ENCODE measurements at regions not wholly inside any gene's neighbourhood (a gene's known extent, or its start where the extent isn't known, plus 50 kb on each side); places are given as distances from the start of the nearest gene placed in this dataset.
A peak's percentile ranks its signal among the peaks of the same experiment; 100 is the strongest.
"Not testable (repeated sequence)": the region's sequence is repeated elsewhere in the genome, so short reads cannot be mapped to it uniquely, and the experiment has no call there.

GRCh38 chr7:67654642-67655041, 658.0 kb downstream of the TYW1 start:
- TF ChIP-seq CTCF (IDR thresholded peaks at IDR 0.05) = no peak
- no peaks in the 10 kb centered on the region for H3K36me3 ChIP-seq
- intact Hi-C loops (cut with DNase I) = no loop called here
- H3K9me3 ChIP-seq = no peaks in the 10 kb centered on the region
- no peak for DNase-seq
- H3K4me3 ChIP-seq = no peak overlapping the region
- no peaks in the 10 kb centered on the region for H3K27me3 ChIP-seq (ENCODE audit: low read depth)
- peak; percentile 59 to 75 for ATAC-seq
- peaks cover 22% of the 10 kb centered on the region for H3K4me1 ChIP-seq
- no peak overlapping the region for H3K27ac ChIP-seq

GRCh38 chr7:67655168-67655567, 658.5 kb downstream of the TYW1 start:
- no peaks in the 10 kb centered on the region for H3K9me3 ChIP-seq
- peaks cover 22% of the 10 kb centered on the region for H3K4me1 ChIP-seq
- ATAC-seq = no peak
- H3K36me3 ChIP-seq = no peaks in the 10 kb centered on the region
- intact Hi-C loops (cut with DNase I) = no loop called here
- DNase-seq = no peak
- no peak overlapping the region for H3K27ac ChIP-seq
- TF ChIP-seq CTCF (IDR thresholded peaks at IDR 0.05) = no peak
- no peak overlapping the region for H3K4me3 ChIP-seq
- no peaks in the 10 kb centered on the region for H3K27me3 ChIP-seq (ENCODE audit: low read depth)

- peaks cover 16% of the 10 kb centered on the region for H3K4me1 ChIP-seq
- no peak for DNase-seq
- H3K9me3 ChIP-seq = no peaks in the 10 kb centered on the region
- no peak for TF ChIP-seq CTCF (IDR thresholded peaks at IDR 0.05)
- no peak for ATAC-seq
- H3K36me3 ChIP-seq = no peaks in the 10 kb centered on the region
- H3K27me3 ChIP-seq (ENCODE audit: low read depth) = no peaks in the 10 kb centered on the region
- H3K27ac ChIP-seq = no peak overlapping the region
- H3K4me3 ChIP-seq = no peak overlapping the region
- intact Hi-C loops (cut with DNase I) = no loop called here
Measured at GRCh38 chr7:67659091-67659490, 662.5 kb downstream of the TYW1 start.

- no peaks in the 10 kb centered on the region for H3K4me1 ChIP-seq
- intact Hi-C loops (cut with DNase I) = no loop called here
- ATAC-seq (no peak), DNase-seq (no peak)
- H3K27ac ChIP-seq = no peak overlapping the region
- TF ChIP-seq CTCF (IDR thresholded peaks at IDR 0.05) = no peak
- no peak overlapping the region for H3K4me3 ChIP-seq
- no peaks in the 10 kb centered on the region for H3K36me3 ChIP-seq
- no peaks in the 10 kb centered on the region for H3K9me3 ChIP-seq
- H3K27me3 ChIP-seq (ENCODE audit: low read depth) = no peaks in the 10 kb centered on the region
Measured at GRCh38 chr7:67662804-67663203, 666.2 kb downstream of the TYW1 start.

- H3K27ac ChIP-seq = no peak overlapping the region
- H3K36me3 ChIP-seq = no peaks in the 10 kb centered on the region
- no peaks in the 10 kb centered on the region for H3K4me1 ChIP-seq
- H3K27me3 ChIP-seq (ENCODE audit: low read depth) = no peaks in the 10 kb centered on the region
- TF ChIP-seq CTCF (IDR thresholded peaks at IDR 0.05) = no peak
- H3K9me3 ChIP-seq = no peaks in the 10 kb centered on the region
- intact Hi-C loops (cut with DNase I) = no loop called here
- no peak overlapping the region for H3K4me3 ChIP-seq
- DNase-seq = no peak
- ATAC-seq = no peak
Measured at GRCh38 chr7:67663644-67664043, 667.0 kb downstream of the TYW1 start.

- intact Hi-C loops (cut with DNase I); H3K27ac ChIP-seq; DNase-seq; ATAC-seq; H3K27me3 ChIP-seq (ENCODE audit: low read depth); H3K36me3 ChIP-seq; H3K9me3 ChIP-seq; H3K4me3 ChIP-seq; H3K4me1 ChIP-seq: not testable (repeated sequence)
Measured at GRCh38 chr7:67666359-67666758, 669.7 kb downstream of the TYW1 start.

Data from lower lobe of right lung (tissue), 2 donors.